ENCODE measurements at regions not wholly inside any gene's neighbourhood (a gene's known extent, or its start where the extent isn't known, plus 50 kb on each side); places are given as distances from the start of the nearest gene placed in this dataset.

- TF ChIP-seq CTCF (IDR thresholded peaks at IDR 0.05): no peak
- no peak for TF ChIP-seq POLR2A (IDR thresholded peaks at IDR 0.05)
Observed at GRCh38 chr6:15039136-15039535, 206.7 kb upstream of the JARID2 start.

Data from body of pancreas (tissue), 4 donors.